ENCODE measurements at regions not wholly inside any gene's neighbourhood (a gene's known extent, or its start where the extent isn't known, plus 50 kb on each side); places are given as distances from the start of the nearest gene placed in this dataset.

DNA sequence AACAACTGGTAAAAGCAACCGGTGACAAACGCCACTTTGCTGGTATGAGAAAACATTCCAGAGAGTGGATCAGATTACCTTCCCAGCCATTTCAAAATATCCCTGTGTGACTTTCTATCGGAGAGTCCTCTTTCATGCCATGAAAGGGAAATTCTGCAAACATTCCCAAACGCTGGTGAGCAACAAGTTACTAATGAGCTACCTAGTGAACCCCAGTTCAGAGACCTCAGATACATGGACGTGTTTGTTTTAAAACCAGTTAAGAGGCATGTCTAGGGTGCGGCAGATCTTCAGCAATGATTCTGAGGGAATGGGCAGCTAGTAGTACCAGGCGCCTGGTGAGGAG lies 418.2 kb upstream of the NR2F2 start:
- TF ChIP-seq, protein P1, sequence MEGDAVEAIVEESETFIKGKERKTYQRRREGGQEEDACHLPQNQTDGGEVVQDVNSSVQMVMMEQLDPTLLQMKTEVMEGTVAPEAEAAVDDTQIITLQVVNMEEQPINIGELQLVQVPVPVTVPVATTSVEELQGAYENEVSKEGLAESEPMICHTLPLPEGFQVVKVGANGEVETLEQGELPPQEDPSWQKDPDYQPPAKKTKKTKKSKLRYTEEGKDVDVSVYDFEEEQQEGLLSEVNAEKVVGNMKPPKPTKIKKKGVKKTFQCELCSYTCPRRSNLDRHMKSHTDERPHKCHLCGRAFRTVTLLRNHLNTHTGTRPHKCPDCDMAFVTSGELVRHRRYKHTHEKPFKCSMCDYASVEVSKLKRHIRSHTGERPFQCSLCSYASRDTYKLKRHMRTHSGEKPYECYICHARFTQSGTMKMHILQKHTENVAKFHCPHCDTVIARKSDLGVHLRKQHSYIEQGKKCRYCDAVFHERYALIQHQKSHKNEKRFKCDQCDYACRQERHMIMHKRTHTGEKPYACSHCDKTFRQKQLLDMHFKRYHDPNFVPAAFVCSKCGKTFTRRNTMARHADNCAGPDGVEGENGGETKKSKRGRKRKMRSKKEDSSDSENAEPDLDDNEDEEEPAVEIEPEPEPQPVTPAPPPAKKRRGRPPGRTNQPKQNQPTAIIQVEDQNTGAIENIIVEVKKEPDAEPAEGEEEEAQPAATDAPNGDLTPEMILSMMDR (optimal IDR thresholded peaks at IDR 0.05 in 1 of 3, IDR thresholded peaks at IDR 0.05 in 1 of 3, conservative IDR thresholded peaks at IDR 0.05 in 1 of 3; ENCODE audit: extremely low read depth in 1 of 3, insufficient read depth in 2 of 3, low read length in 3 of 3), result no peak
- no peak for TF ChIP-seq EZH2 (IDR thresholded peaks at IDR 0.05; ENCODE audit: low read length)

All from keratinocyte (primary cell).